ENCODE measurements at regions not wholly inside any gene's neighbourhood (a gene's known extent, or its start where the extent isn't known, plus 50 kb on each side); places are given as distances from the start of the nearest gene placed in this dataset.
"Not testable (repeated sequence)": the region's sequence is repeated elsewhere in the genome, so short reads cannot be mapped to it uniquely, and the experiment has no call there.

GRCh38 chr2:149863227-149863626, 275.7 kb upstream of the MMADHC start:
- TF ChIP-seq CTCF (IDR thresholded peaks at IDR 0.05; ENCODE audit: low read depth, low read length): no peak
- no peak overlapping the region for H3K4me3 ChIP-seq (replicated peaks in 1 of 2; ENCODE audit: low read depth in 2 of 2, low read length in 2 of 2)
- no peak for DNase-seq (ENCODE audit: low read depth in 2 of 2)

GRCh38 chr2:149861034-149861433, 273.5 kb upstream of the MMADHC start:
- no peak overlapping the region for H3K4me3 ChIP-seq (replicated peaks in 1 of 2; ENCODE audit: low read depth in 2 of 2, low read length in 2 of 2)
- TF ChIP-seq CTCF (IDR thresholded peaks at IDR 0.05; ENCODE audit: low read depth, low read length): no peak
- DNase-seq (ENCODE audit: low read depth in 2 of 2): no peak

GRCh38 chr2:149860276-149860921, 272.8 kb upstream of the MMADHC start:
- no peak for TF ChIP-seq CTCF (IDR thresholded peaks at IDR 0.05; ENCODE audit: low read depth, low read length)
- no peak overlapping the region for H3K4me3 ChIP-seq (replicated peaks in 1 of 2; ENCODE audit: low read depth in 2 of 2, low read length in 2 of 2)
- DNase-seq (ENCODE audit: low read depth in 2 of 2): peak; percentile 82 to 93

- no peak for TF ChIP-seq CTCF (IDR thresholded peaks at IDR 0.05; ENCODE audit: low read depth, low read length)
- H3K4me3 ChIP-seq (replicated peaks in 1 of 2; ENCODE audit: low read depth in 2 of 2, low read length in 2 of 2): no peak overlapping the region
- DNase-seq (ENCODE audit: low read depth in 2 of 2): peak; percentile 39 to 81
Measured at GRCh38 chr2:149858901-149859634, 271.5 kb upstream of the MMADHC start.

GRCh38 chr2:149858216-149858615, 270.6 kb upstream of the MMADHC start:
- TF ChIP-seq CTCF (IDR thresholded peaks at IDR 0.05; ENCODE audit: low read depth, low read length): no peak
- no peak overlapping the region for H3K4me3 ChIP-seq (replicated peaks in 1 of 2; ENCODE audit: low read depth in 2 of 2, low read length in 2 of 2)
- peak; percentile 25 to 42 for DNase-seq (ENCODE audit: low read depth in 2 of 2)

- no peak for TF ChIP-seq CTCF (IDR thresholded peaks at IDR 0.05; ENCODE audit: low read depth, low read length)
- no peak overlapping the region for H3K4me3 ChIP-seq (replicated peaks in 1 of 2; ENCODE audit: low read depth in 2 of 2, low read length in 2 of 2)
- peak in 1 of 2 donors; percentile 53 for DNase-seq (ENCODE audit: low read depth in 2 of 2)
Measured at GRCh38 chr2:149857344-149857743, 269.8 kb upstream of the MMADHC start.

- not testable (repeated sequence) for DNase-seq (ENCODE audit: low read depth in 2 of 2)
Measured at GRCh38 chr2:149855859-149856258, 268.3 kb upstream of the MMADHC start.

More at GRCh38 chr2:149855859-149856258, 268.3 kb upstream of the MMADHC start:
- H3K4me3 ChIP-seq (replicated peaks in 1 of 2; ENCODE audit: low read depth in 2 of 2, low read length in 2 of 2): not testable (repeated sequence)

Measured in cardiac fibroblast (primary cell).